ENCODE measurements at regions not wholly inside any gene's neighbourhood (a gene's known extent, or its start where the extent isn't known, plus 50 kb on each side); places are given as distances from the start of the nearest gene placed in this dataset.

- CTCF ChIA-PET, result interaction anchor here (0.5 kb wide), 1 partner anchor 44 kb away, joined by 8 read pairs; no protein-coding TSS in a partner anchor
- Histone ChIP-seq H3K9me3 (ENCODE audit: low read depth, low read length, poor library complexity, severe bottlenecking) (no peaks in the 10 kb centered on the region), H3K4me1 (ENCODE audit: insufficient read depth, low read length, poor library complexity, severe bottlenecking) (no peaks in the 10 kb centered on the region), H3K36me3 (ENCODE audit: insufficient read depth, low read length, poor library complexity, severe bottlenecking) (no peaks in the 10 kb centered on the region), H3K27ac (ENCODE audit: low read depth, low read length, poor library complexity, severe bottlenecking) (no peak overlapping the region), H3K4me3 (ENCODE audit: low read depth, low read length, poor library complexity, severe bottlenecking) (no peak overlapping the region), H3K27me3 (replicated peaks; ENCODE audit: insufficient read depth, low read depth, low read length, poor library complexity) (no peaks in the 10 kb centered on the region)
- no TSS peak for BruUV-seq (replicated peaks)
- DNase-seq (ENCODE audit: low spot score), result no peak
- intact Hi-C loops (cut with micrococcal nuclease; ENCODE audit: unreplicated experiment), result no loop called here
- TF ChIP-seq EZH2 (IDR thresholded peaks at IDR 0.05; ENCODE audit: borderline replicate concordance, low read depth, low read length, poor library complexity, severe bottlenecking) (no peak), CTCF (conservative IDR thresholded peaks at IDR 0.05; ENCODE audit: low read depth, low read length) (no peak)
- POLR2A ChIA-PET (ENCODE audit: low non-redundant PET), result no interaction called here
These were observed 131.0 kb upstream of the PPP2R2D start for GRCh38 chr10:131769571-131770410.

- CTCF ChIA-PET, result no interaction called here
- intact Hi-C loops (cut with micrococcal nuclease; ENCODE audit: unreplicated experiment), result no loop called here
- Histone ChIP-seq H3K36me3 (ENCODE audit: insufficient read depth, low read length, poor library complexity, severe bottlenecking) (no peaks in the 10 kb centered on the region), H3K4me1 (ENCODE audit: insufficient read depth, low read length, poor library complexity, severe bottlenecking) (no peaks in the 10 kb centered on the region), H3K9me3 (ENCODE audit: low read depth, low read length, poor library complexity, severe bottlenecking) (peaks cover under 1% of the 10 kb centered on the region), H3K27me3 (replicated peaks; ENCODE audit: insufficient read depth, low read depth, low read length, poor library complexity) (no peaks in the 10 kb centered on the region), H3K27ac (ENCODE audit: low read depth, low read length, poor library complexity, severe bottlenecking) (no peak overlapping the region), H3K4me3 (ENCODE audit: low read depth, low read length, poor library complexity, severe bottlenecking) (no peak overlapping the region)
- no peak for DNase-seq (ENCODE audit: low spot score)
- BruUV-seq (replicated peaks), result no TSS peak
- POLR2A ChIA-PET (ENCODE audit: low non-redundant PET), result no interaction called here
- TF ChIP-seq EZH2 (IDR thresholded peaks at IDR 0.05; ENCODE audit: borderline replicate concordance, low read depth, low read length, poor library complexity, severe bottlenecking), result no peak
- TF ChIP-seq CTCF (conservative IDR thresholded peaks at IDR 0.05; ENCODE audit: low read depth, low read length), result no peak
These were observed 129.7 kb upstream of the PPP2R2D start for GRCh38 chr10:131770946-131771633.

DNA sequence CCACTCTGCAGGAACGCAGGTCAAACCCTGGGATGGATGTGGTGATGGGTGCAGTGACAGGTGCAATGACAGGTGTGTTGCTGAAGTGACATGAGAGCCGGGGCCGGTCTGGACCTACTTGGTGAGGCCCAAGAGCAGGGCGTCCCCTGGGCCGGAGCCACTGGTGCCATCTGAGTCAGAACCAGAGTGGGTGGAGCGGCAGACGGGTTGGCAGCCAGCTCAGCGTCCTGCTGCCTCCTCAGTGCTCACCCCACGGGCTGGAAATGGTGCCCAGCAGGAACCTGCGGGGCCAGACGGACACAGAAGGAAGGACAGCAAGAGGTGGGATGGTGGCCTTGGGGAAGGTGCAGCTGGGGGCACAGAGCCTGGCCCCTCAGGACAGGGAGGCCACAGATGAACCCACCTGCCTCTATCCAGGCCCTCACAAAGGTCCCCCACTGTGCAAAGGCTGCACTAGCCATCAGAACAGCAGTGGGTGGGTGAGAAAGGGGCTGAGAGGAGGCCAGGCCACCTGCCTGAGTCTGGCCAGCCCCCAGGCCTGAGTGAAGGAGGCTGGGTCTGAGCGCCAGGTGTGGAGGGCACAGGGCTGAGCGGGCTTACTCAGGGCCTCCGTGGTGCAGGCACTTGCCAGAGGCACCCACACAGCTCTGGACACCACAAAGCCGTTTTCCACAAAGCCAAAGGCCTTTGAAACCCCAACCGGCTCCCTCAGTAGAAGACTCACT is 129.0 kb upstream of the PPP2R2D start:
- Histone ChIP-seq H3K4me1 (ENCODE audit: insufficient read depth, low read length, poor library complexity, severe bottlenecking) (no peaks in the 10 kb centered on the region), H3K9me3 (ENCODE audit: low read depth, low read length, poor library complexity, severe bottlenecking) (peaks cover 8% of the 10 kb centered on the region), H3K4me3 (ENCODE audit: low read depth, low read length, poor library complexity, severe bottlenecking) (no peak overlapping the region), H3K36me3 (ENCODE audit: insufficient read depth, low read length, poor library complexity, severe bottlenecking) (no peaks in the 10 kb centered on the region), H3K27me3 (replicated peaks; ENCODE audit: insufficient read depth, low read depth, low read length, poor library complexity) (no peaks in the 10 kb centered on the region), H3K27ac (ENCODE audit: low read depth, low read length, poor library complexity, severe bottlenecking) (no peak overlapping the region)
- ChIA-PET POLR2A (ENCODE audit: low non-redundant PET) (no interaction called here), CTCF (no interaction called here)
- intact Hi-C loops (cut with micrococcal nuclease; ENCODE audit: unreplicated experiment), result no loop called here
- no peak for TF ChIP-seq EZH2 (IDR thresholded peaks at IDR 0.05; ENCODE audit: borderline replicate concordance, low read depth, low read length, poor library complexity, severe bottlenecking)
- TF ChIP-seq CTCF (conservative IDR thresholded peaks at IDR 0.05; ENCODE audit: low read depth, low read length), result no peak
- no TSS peak for BruUV-seq (replicated peaks)
- DNase-seq (ENCODE audit: low spot score), result no peak
